ENCODE measurements at regions not wholly inside any gene's neighbourhood (a gene's known extent, or its start where the extent isn't known, plus 50 kb on each side); places are given as distances from the start of the nearest gene placed in this dataset.

DNA sequence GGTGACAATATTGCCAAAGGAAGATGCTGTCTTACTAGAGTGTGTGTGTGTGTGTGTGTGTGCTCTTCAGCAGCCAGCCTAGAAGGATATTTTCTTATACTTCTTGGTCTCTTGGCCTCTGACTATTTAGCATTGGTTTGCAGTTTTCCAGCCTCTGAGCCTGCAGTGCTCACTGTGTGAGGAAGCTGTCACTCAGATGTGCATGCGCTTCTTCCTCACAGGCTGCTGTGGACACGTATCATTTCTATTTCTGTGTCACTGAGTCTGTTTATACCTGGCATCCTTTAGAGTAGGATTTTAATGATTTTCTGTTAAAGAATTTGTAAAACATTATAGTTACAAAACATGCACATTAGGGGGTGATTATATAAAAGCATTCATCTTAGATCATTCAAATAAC lies 83.3 kb downstream of the ALDH8A1 start:
- no peak for DNase-seq

DNA sequence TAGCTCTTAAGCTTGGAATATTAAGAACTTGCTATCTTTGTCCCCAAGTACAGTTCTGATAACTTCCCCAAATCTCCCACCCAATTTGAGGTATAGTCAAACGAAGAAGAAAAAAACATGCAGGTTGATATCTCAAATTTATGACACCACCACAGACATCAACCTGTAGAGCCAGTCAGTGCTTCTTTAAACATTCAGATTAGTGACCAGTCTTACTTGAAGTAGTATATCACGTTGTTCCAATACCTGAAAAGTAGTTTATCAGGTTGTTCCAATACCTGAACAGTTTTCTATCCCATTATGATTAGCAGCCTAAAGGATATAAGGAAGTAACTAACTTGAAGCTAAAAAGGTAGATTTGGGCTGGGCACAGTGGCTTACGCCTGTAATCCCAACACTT lies 85.3 kb downstream of the ALDH8A1 start:
- no peak for DNase-seq

DNA sequence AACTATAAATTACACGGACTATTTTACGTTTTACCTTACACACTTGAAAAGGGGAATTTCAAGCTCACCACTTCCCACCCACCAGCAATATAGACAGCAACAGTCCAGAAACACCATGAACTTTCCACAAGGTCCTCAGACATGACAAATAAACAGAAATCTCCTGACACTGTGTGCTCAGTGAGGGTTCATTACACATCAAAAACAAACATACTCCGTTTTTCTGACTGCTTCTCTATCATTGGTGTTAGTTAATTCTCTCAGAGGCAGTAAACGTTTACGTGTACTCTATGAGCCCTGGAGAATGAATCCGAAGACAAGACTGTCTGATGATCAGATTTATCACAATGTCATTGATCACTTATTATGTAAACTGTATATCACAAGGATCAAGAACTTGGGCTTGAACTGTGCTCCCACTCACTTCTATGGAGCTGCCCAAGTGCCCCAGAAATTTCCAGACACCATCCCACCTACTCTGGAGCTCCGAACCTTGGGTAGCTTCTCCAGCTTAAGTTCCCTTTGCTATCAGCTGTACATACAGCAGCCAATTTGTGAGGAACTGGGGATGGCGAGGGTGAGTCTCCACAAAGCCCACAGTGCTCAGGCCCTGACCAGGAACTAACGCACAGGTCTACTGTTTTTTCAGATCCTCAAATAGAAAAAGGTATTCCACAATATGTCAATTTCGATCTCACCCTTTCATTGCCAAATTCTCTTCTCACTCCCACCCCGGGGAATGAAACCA lies 86.0 kb downstream of the ALDH8A1 start:
- DNase-seq, result no peak

DNA sequence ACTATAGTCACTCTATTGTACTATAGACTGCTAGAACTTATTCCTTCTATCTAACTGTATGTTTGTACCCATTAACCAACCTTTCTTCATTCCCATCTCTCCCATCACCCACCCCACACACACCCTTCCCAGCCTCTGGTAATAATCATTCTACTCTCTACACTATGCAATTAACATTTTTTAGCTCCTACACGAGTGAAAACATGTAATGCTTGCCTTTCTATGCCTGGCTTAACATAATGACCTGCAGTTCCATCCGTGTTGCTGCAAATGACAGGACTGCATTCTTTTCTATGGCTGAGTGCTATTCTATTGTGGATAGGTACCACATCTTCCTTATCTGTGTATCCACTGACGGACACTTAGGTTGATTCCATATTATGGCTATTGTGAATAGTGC lies 95.5 kb downstream of the ALDH8A1 start:
- no peak for DNase-seq

DNA sequence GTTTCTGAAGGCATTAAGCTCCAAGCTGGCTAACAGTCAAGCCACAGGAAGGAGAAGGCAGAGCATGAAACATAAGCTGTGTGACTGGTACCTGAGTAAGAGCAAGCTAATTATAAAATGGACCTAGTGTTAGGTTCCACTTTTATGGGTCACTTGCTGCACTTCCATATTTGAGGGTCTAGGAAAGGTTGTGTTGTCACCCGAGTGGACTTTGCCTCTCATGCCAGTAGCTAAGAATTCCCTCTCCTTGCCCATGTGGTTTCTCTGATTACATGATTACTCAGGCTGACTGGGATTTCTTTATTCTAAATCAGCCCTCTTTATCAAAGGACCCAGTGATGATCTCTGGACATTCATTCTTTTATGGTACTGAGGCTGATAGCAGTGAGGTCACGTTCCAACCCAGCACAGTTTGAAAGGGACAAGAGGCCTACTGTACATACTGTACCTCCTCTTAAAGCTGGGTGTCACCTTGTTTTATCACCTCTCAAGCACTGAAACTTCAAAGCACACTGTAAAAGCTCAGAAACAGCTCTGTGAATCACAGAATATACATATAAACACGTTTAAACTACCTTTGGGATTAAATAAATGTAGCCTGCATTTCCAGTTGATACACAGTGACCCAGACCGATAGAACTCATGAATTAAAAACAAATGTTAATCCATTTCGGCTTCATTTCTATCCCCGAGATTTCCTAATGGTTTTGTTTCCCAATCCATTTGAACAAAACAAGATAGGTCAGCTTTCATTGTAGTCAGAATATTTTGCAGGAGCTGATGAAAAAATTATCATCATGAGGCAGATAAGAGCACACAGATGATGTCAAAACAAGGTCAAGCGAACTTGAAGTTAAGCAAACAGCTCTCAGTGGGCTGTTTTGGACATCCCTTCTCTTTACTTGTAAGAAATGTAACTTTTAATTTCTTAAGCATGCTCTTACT lies 96.5 kb downstream of the ALDH8A1 start:
- DNase-seq, result no peak

DNA sequence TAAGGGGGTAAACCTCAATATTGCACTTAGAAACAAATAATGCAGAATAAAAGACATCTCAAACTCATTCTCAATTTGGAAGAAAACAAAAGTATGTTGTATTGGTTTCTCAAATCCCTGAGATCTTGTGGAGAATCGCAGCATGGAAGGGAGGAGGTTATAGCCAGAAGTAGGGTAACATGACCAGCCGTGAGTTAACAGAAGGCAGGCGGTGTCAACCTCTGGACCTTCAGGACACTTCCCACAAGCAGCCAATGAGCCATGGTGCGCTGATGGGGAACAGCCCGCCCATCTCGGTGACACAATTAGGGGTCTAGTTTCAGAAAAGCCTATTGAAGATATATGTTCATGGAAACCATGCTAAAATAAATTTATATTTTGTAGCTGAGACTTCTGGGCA lies 98.4 kb downstream of the ALDH8A1 start:
- DNase-seq, result no peak

DNA sequence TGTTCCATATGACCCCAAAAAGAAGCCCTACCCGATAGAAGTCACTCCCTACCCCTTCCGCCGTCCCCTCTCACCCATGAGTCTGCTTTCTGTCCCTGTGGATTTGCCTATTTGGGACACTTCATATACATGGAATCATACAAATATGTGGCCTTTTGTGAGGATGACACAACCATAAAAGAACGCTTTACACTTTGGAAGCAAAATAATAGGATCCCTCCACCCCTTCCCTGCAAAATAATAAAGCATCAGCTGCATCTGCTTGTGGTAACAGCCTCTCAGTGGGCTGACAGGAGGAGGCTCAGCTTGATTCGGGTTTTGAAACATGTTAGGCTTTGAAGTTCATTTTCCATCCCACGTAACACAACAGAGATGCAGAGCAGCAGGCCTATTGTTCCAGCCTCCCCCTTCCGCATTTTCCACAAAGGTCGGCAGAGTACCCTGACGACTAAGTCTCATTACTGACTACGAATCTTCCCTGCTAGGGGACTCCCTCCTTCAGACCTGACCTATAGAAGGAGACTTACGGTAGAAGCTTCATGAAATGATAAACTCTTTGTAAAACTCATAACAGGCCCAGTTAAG lies 99.1 kb downstream of the ALDH8A1 start:
- no peak for DNase-seq

DNA sequence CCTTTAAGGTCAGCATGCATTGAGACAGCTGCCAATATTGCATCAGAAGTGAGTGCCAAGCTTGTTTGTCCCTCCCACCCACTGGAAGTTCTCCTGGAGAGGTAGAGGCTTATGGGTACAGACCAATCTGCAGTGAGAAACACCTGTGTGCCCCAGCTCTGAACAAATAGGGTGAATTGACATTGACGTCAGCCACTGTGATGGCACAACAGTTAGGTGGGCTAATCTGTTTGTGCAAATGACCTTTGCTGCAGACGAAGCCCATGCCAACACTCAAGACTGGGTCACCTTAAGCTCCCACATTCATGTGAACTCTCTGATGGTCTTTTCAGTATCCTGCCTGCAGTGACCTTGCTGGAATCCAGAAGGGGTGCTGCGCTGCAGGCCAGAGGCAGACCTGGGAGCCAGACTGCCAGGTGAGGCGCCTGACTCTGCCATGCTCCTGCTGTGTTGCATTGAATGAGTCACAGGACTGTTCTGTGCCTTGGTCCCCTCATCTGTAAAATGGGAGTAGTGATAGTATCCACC lies 99.9 kb downstream of the ALDH8A1 start:
- DNase-seq, result no peak

DNA sequence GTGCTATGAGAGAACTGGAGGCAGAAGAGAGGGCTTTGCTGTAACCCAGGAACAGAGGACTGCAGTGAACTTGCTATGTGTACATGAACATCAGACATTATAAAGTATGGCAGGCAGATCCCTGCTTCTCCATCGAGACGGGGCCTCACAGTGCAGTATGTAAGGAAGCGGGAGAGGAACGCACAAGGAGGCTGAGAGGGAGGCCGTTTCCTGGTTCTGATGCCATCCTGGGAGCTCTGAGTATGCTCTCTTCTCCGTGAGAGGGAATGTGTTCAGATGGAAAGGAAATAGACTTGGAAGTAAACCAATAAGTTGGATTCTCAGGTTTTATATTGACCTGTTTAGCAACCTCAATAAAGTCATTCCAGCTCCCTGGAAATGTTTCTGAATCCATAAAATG lies 101.8 kb downstream of the ALDH8A1 start:
- DNase-seq, result no peak

DNA sequence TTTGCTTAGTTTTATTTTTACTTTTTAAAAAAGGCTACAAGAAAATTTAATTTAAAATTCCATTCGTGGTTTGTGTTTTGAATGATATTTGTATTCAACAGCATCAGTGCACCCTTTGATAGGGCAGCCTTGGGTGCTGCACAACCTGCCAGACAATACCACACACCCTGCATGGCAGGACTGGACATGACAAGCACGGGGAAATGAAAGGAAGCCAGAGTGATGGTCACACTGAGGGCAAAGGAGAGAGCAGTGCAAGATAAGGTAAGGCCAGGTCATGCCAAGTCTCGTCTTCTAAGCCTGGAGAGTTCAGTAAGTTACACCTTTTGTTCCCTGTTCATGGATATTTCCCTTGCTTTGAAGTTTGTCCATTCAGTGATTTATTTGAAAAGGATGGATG lies 103.0 kb downstream of the ALDH8A1 start:
- no peak for DNase-seq

DNA sequence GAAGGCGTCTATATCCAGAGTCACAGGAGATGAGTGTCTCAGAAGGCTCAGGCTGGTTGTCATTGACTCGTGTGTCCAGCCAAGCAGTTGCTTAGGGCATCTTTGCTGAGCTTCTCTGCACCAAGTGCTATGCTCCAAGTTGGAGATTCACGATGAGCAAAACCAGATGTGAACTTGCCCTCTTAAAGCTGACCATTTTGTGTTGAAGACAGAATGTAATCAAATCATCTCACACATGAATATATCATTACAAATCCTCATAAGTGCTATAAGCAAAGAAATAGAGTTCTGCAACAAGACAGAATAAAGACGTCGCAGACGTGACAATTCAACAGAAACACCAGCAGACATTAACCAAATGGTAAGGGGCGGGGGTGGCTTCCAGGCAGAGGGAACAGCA lies 103.9 kb downstream of the ALDH8A1 start:
- DNase-seq, result no peak

DNA sequence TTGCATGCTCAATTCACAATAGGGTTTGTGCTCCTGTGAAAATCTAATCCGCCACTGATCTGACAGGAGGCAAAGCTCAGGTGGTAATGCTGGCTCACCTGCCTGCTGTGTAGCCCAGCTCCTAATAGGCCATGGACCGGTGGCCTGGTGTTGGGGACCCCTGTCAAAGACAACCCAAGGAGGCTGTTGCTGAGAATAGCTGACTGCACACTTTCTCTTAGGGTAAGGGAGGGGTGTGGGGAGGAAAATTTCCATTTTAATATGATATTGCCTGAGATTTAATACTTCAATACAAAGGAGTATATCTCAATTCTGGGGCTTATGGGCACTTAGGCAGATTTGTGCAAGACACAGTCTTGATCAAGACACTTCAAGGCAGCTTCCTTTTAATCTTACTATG lies 105.8 kb downstream of the ALDH8A1 start:
- no peak for DNase-seq

DNA sequence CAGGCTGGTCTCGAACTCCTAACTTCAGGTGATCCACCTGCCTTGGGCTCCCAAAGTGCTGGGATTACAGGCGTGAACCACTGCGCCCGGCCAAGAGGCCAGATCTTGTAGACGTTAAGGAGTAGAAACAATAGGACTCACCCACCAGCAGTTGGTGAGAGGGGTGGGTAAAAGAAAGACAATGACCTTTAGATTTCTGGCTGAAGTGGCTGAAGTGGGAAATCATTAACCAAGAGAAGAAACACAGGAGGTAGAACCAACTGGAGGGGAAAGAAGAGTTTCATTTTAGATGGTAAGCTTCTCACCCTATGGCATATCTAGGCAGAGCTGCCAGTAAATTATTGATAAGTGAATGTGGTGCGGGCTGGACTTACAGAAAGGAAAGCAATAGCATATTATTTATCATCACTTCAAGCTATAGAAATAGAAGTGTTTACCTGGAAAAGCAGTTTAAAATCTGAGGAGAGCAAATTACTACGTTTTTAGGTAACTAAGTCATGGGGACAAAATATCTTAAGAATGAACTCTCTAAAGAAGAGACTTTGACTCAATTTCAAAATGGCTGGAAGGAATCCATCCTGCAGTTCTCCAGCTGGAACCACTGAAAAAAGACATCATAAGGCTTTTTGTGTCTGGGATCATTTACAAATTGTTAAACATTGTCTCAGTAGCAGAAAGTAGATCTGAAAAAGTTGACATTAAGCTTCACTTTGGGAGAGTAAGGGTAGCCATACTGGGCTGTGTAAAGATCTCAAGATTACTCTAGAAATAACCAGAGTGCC lies 109.6 kb downstream of the ALDH8A1 start:
- DNase-seq, result no peak

DNA sequence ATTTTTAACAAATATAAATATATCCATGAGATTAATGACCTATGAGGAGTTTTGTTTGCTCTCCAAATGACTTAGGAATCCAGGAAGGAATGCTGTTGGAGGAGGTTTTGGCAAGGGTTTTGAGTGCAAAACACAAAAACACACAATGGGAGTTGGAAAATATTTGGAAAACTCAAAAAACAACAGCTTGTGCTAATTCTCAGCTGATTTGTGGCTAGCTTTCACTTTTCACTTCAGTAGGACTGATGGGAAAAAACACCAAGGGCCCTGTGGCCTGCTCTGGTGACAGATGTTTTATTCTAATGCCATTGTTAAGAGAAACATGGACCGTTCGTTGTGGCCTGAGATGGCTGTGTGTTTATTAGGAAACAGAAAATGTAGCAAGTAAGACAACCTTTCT lies 113.9 kb downstream of the ALDH8A1 start:
- no peak for DNase-seq

DNA sequence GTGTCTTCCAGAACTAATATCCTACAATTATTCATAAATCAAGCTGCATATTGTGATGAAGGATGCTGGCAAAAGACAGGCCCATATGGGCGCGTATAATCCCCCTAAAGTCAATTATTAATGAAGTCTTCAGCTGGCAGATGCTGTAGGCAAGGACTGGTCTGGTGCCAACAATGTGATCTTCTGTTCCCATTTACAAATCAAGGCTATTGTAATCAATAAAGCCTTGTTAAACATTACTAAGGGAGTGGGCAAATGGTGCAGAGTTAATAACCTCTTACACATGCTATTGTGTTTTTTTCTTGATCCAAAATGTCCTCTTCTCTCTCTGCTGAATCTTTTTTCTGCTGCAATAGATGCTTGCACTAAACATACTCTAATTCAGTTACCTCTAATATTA lies 119.0 kb downstream of the ALDH8A1 start:
- DNase-seq, result no peak

DNA sequence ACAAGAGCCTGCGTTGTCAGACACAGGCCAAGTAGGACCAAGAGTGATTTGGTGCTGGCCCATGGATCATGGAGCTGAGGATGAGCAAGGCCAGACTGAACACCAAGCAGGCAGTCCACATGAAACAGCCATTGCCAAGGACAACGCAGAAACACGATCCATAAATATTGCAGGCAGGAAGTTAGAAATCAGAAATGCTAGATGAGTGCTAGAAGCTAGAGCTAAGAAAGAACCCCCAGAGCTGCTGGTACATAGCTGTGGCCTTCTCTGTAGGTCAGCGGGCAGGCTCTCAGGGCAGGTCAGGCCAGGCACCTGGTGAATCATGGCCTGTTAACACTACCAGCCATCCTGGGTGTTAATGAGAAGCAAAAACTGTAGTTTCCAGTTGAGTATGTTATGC lies 119.7 kb downstream of the ALDH8A1 start:
- no peak for DNase-seq

DNA sequence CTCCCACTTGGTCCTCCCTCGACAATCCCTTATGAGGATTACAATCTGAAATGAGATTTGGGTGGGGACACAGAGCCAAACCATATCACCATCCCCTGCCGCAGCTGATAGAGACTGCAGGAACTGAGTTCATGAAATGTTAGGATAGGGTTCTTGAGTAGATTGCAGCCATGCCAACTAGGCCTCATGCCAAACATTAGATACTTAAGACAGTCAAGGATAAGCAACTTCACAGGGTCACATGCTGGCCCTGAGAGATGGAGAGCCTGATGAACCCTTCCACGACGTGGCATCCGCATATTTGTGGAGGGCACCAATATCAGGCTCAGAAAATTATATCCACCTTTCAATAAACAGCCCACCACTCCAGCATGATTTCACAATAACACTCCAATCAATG lies 121.3 kb downstream of the ALDH8A1 start:
- DNase-seq, result no peak

DNA sequence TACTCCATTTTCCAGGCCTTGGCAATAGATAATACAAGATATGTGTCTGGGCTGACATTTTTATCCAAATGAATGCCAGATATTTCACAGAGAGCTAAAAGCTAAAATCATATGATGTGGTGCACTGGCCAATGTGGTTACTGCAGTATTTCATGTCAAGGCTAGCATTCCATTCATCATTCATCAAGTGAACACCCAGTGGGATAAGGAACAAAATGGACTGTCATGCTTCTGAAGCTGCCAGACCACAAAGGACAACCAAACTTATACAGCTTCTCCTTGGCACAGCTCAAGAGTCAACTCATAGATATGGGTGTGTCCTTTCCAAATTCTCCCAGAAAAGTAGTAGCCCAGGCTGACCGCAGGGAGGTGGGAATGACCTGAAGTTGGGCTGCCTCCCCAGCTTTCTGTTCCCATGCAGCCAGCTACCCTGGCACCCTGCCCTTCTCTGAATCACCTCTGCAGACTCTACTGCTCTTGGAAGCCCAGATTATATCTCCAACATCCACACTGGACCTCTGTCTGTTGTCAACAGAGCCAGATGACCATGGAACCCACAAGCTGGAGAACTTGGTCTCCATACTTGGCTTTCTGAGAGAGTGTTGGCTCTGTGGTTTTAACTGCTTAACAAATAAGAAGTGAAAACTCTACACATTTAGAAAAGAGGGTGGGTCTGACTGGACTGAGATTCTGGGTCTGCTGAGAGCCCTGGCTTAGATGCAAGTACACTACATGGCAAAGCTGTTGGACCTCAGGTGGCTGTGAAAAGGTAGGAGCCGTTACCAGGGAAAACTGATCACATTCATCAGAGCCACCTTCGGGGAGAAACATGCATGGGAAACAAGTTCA lies 122.8 kb downstream of the ALDH8A1 start:
- no peak for DNase-seq

DNA sequence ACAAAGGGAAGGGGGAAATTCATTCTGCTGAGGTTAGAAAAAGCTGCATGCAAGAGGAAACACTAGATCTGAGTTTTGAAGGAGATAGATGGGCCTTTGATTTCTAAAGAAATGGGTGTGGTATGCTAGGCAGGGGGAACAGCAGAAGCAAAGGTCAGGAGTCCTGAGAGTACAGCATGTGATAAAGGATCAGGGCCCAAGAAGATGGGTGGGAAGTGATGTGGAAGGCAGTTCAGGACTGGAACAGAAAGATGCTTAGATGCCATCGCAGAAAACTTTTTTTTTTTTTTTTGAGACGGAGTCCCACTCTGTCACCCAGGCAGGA lies 126.2 kb downstream of the ALDH8A1 start:
- DNase-seq, result no peak

DNA sequence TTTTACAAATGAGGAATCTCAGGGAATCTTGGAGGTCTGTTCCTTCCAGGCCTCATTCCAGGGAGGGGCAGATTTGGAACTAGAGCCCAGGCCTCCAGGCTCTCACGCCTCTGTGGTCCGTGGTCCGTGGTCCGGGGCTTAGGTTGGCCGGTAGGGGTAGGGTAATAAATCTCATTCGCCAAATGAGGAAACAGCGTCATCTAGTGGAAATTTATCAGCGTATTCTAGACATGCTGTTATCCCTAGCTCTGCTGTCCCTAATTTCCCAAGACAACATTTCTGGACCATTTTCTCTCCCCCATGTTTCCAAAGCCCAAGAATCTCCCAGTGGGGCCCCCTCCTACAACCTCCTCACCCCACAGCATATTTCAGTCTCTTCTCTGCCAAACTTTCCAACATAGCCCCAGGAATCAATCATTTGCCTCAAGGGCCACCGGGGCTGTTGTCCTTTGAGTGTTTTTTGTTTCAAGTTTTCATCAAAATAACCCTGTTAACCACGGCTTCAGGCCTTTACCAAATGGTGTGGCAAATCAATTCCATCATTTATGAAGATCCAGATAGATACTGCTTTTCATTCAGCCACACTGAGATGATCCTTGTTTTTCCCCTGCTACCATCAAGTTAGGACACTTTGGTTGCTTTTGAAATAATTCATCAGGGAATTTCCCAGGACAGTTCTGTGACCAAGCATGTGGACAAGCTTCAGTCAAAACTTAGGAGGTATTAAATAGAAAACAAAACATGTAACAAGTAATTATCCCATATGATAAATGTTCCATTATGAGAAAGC lies 126.8 kb downstream of the ALDH8A1 start:
- no peak for DNase-seq

Measured in activated gamma-delta T cell (primary cell).